Esophagus squamous epithelium (tissue), 4 donors: ENCODE measurements at regions not wholly inside any gene's neighbourhood (a gene's known extent, or its start where the extent isn't known, plus 50 kb on each side); places are given as distances from the start of the nearest gene placed in this dataset.

Source experiments
- POLR2A ChIP-seq, 4 donors: fragments of 450-650 bp; IDR thresholded peaks; one replicate each; pipeline ENCODE4 v1.6.1; 2017; ENCODE audit warnings: antibody characterized with exemption in 4 of 4, mild to moderate bottlenecking in 4 of 4, moderate library complexity in 3 of 4
- TF ChIP-seq, protein P1 (sequence below), 6 experiments: fragments of 450-650 bp in 4 of 6; fragments of 200-600 bp in 2 of 6; sonication (generic) in 2 of 6; IDR thresholded peaks; one replicate each; pipeline ENCODE4 v1.5.1; 2016 to 2019; ENCODE audit warnings: antibody characterized with exemption in 6 of 6, mild to moderate bottlenecking in 4 of 6, moderate library complexity in 4 of 6

DNA sequence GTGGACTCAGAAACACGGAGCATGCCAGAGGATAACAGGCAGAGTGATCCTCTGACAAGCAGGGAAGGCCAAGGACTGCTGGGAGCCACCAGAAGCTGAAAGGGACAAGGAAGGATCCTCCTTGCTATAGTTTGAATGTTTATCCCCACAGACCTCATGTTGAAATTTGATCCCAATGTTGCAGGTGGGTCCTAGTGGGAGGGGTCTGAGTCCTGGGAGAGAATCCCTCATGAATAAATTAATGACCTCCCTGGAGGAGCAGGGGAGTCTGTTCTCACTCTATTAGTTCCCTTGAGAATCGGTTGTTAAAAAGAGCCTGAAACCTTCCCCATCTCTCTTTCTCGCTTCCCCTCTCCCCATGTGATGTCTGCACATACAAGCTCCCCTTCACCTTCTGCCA is 124.4 kb downstream of the FBXO15 start:
- TF ChIP-seq, protein P1, sequence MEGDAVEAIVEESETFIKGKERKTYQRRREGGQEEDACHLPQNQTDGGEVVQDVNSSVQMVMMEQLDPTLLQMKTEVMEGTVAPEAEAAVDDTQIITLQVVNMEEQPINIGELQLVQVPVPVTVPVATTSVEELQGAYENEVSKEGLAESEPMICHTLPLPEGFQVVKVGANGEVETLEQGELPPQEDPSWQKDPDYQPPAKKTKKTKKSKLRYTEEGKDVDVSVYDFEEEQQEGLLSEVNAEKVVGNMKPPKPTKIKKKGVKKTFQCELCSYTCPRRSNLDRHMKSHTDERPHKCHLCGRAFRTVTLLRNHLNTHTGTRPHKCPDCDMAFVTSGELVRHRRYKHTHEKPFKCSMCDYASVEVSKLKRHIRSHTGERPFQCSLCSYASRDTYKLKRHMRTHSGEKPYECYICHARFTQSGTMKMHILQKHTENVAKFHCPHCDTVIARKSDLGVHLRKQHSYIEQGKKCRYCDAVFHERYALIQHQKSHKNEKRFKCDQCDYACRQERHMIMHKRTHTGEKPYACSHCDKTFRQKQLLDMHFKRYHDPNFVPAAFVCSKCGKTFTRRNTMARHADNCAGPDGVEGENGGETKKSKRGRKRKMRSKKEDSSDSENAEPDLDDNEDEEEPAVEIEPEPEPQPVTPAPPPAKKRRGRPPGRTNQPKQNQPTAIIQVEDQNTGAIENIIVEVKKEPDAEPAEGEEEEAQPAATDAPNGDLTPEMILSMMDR (IDR thresholded peaks at IDR 0.05), result no peak
- TF ChIP-seq POLR2A (IDR thresholded peaks at IDR 0.05), result no peak
